GM23248 (cell line): ENCODE measurements at regions not wholly inside any gene's neighbourhood (a gene's known extent, or its start where the extent isn't known, plus 50 kb on each side); places are given as distances from the start of the nearest gene placed in this dataset.

Experiments used
- DNase-seq: peaks from one replicate; pipeline ENCODE4 v3.0.0-alpha.2; 2015
- H2AFZ ChIP-seq: fragments of 200-600 bp; sonication (generic); 2 replicates; pipeline ENCODE4 v1.6.1; 2016; ENCODE audit warnings: antibody characterized with exemption
- H3F3A ChIP-seq: fragments of 200-600 bp; sonication (generic); 2 replicates; pipeline ENCODE4 v1.6.1; 2016; ENCODE audit warnings: mild to moderate bottlenecking, antibody characterized with exemption, mixed run types; ENCODE audit not compliant: insufficient read depth
- H3K27ac ChIP-seq: fragments of 200-600 bp; sonication (generic); 2 replicates; pipeline ENCODE4 v1.5.1; 2016; ENCODE audit warnings: mild to moderate bottlenecking
- H3K27me3 ChIP-seq: fragments of 200-600 bp; sonication (generic); replicated peaks from 2 replicates; pipeline ENCODE4 v1.6.1; 2016; ENCODE audit warnings: mild to moderate bottlenecking; ENCODE audit not compliant: insufficient read depth
- H3K36me3 ChIP-seq: fragments of 200-600 bp; sonication (generic); 2 replicates; pipeline ENCODE4 v1.6.1; 2016; ENCODE audit warnings: low read depth, mild to moderate bottlenecking
- H3K4me1 ChIP-seq: fragments of 200-600 bp; sonication (generic); 2 replicates; pipeline ENCODE4 v1.6.1; 2016; ENCODE audit warnings: mild to moderate bottlenecking; ENCODE audit not compliant: insufficient read depth
- H3K4me2 ChIP-seq: fragments of 200-600 bp; sonication (generic); one replicate; pipeline ENCODE4 v1.6.1; 2016; ENCODE audit warnings: mild to moderate bottlenecking; ENCODE audit not compliant: unreplicated experiment
- H3K4me3 ChIP-seq: fragments of 200-600 bp; sonication (generic); 2 replicates; pipeline ENCODE4 v1.5.1; 2016; ENCODE audit warnings: mild to moderate bottlenecking
- H3K79me2 ChIP-seq: fragments of 200-600 bp; sonication (generic); 2 replicates; pipeline ENCODE4 v1.6.1; 2016; ENCODE audit warnings: mild to moderate bottlenecking; ENCODE audit not compliant: insufficient read depth
- H3K9ac ChIP-seq: fragments of 200-600 bp; sonication (generic); 2 replicates; pipeline ENCODE4 v1.6.1; 2016; ENCODE audit warnings: mild to moderate bottlenecking
- H3K9me2 ChIP-seq: fragments of 200-600 bp; sonication (generic); 2 replicates; pipeline ENCODE4 v1.6.1; 2016; ENCODE audit warnings: mixed run types, mild to moderate bottlenecking, moderate library complexity; ENCODE audit not compliant: insufficient read depth
- H3K9me3 ChIP-seq: fragments of 200-600 bp; sonication (generic); one replicate; pipeline ENCODE4 v1.6.1; 2017; ENCODE audit warnings: low read depth
- H4K20me1 ChIP-seq: fragments of 200-600 bp; sonication (generic); 2 replicates; pipeline ENCODE4 v1.6.0; 2016; ENCODE audit not compliant: insufficient read depth
- EZH2 ChIP-seq: fragments of 200-600 bp; sonication (generic); IDR thresholded peaks from 2 replicates; pipeline ENCODE4 v1.6.1; 2018; ENCODE audit warnings: antibody characterized with exemption, mild to moderate bottlenecking; ENCODE audit not compliant: insufficient read depth, poor library complexity, severe bottlenecking
- EZH2phosphoT487 ChIP-seq: fragments of 200-600 bp; sonication (generic); IDR thresholded peaks from 2 replicates; pipeline ENCODE4 v1.6.1; 2018; ENCODE audit warnings: antibody characterized with exemption, moderate library complexity, mild to moderate bottlenecking, low read depth; ENCODE audit not compliant: insufficient read depth
- WGBS, 2 experiments: methylation state at CpG; one replicate each; pipeline ENCODE4 v1.1.6; 2015 to 2017; ENCODE audit warnings: low lambda C conversion rate in 2 of 2, low coverage in 1 of 2; ENCODE audit errors: missing lambda C conversion rate in 2 of 2; 5-methylcytosine and 5-hydroxymethylcytosine counted together
- in situ Hi-C: fragments of 300-500 bp; cut with MboI; formaldehyde crosslinking; loops from 2 replicates; pipeline ENCODE4 v1.15.0; 2020

DNA sequence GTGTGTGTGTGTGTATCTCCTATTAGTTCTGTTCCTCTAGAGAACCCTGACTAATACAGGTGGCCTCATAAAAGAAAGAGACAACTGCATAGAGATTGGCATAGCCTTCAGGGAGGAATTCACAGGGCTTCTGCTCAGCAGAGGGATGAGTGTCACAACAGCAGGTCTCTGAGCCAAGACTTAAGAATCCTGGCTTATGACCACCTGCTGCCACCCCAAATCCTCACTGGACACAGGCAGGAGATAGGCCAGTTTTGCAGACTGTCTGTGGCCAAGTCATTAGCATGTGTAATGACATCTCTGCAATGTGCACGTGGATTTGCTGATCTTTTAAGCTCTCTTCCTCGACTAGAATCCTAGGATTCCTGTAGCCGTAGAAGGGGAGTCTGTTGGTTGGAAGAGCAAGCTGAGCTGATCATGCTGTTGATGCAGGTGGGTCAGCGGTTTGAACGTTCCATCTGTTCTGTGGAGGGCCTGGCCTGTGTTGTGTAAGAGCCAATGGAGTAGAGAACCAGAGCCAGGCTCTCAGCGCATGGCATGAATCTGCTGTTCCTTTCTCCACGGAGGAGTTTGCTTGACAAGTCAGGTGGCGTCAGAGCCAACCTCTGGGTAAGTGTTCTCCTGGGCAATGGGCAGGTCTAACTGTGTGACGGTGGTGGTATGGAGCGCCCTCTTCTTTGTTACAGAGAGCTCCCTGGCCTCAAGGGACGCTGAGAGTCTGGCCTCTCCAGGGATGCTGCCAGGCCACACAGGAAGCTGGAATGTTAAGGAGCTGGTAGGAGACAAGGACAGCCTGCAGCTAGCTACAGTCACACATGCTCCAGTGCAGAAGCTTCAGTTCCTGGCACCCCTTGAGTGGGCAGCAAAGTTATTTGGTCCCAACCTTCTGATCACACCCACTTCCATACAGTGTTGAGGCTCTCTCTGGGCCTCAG lies 503.1 kb downstream of the FOXO1 start:
- no peak overlapping the region for H3K9ac ChIP-seq
- H4K20me1 ChIP-seq: no peaks in the 10 kb centered on the region
- H3K36me3 ChIP-seq: no peaks in the 10 kb centered on the region
- 67 to 68% methylated on average over 11 of the region's 11 CpGs for WGBS, 2 experiments
- H3K4me3 ChIP-seq: no peak overlapping the region
- H2AFZ ChIP-seq: no peak overlapping the region
- no peaks in the 10 kb centered on the region for H3F3A ChIP-seq
- in situ Hi-C loops: no loop called here
- no peaks in the 10 kb centered on the region for H3K27me3 ChIP-seq
- no peak overlapping the region for H3K27ac ChIP-seq
- no peak for DNase-seq
- no peaks in the 10 kb centered on the region for H3K79me2 ChIP-seq
- H3K9me2 ChIP-seq: no peaks in the 10 kb centered on the region
- no peak overlapping the region for H3K4me2 ChIP-seq
- H3K9me3 ChIP-seq: no peaks in the 10 kb centered on the region
- H3K4me1 ChIP-seq: peaks cover 8% of the 10 kb centered on the region; the same call in 1 of the 2 replicates
- TF ChIP-seq EZH2phosphoT487 (no peak), EZH2 (no peak)

GRCh38 chr13:40164133-40164532 lies 502.3 kb downstream of the FOXO1 start:
- H3K79me2 ChIP-seq: no peaks in the 10 kb centered on the region
- H3K4me1 ChIP-seq: peaks cover 8% of the 10 kb centered on the region; the same call in 1 of the 2 replicates
- H3K4me2 ChIP-seq: no peak overlapping the region
- in situ Hi-C loops: no loop called here
- no peak overlapping the region for H2AFZ ChIP-seq
- no peaks in the 10 kb centered on the region for H4K20me1 ChIP-seq
- H3F3A ChIP-seq: no peaks in the 10 kb centered on the region
- no peak overlapping the region for H3K27ac ChIP-seq
- H3K36me3 ChIP-seq: no peaks in the 10 kb centered on the region
- no peaks in the 10 kb centered on the region for H3K9me3 ChIP-seq
- H3K9me2 ChIP-seq: no peaks in the 10 kb centered on the region
- TF ChIP-seq EZH2phosphoT487 (no peak), EZH2 (no peak)
- 3 to 7% methylated on average over 3 of the region's 3 CpGs for WGBS, 2 experiments
- no peaks in the 10 kb centered on the region for H3K27me3 ChIP-seq
- DNase-seq: peak; percentile 71
- no peak overlapping the region for H3K4me3 ChIP-seq
- no peak overlapping the region for H3K9ac ChIP-seq

GRCh38 chr13:40165316-40165932 lies 501.0 kb downstream of the FOXO1 start:
- no peak for TF ChIP-seq EZH2phosphoT487
- H3K9me2 ChIP-seq: no peaks in the 10 kb centered on the region
- no peaks in the 10 kb centered on the region for H3K79me2 ChIP-seq
- no peak overlapping the region for H3K4me2 ChIP-seq
- 32 to 37% methylated on average over 2 of the region's 2 CpGs for WGBS, 2 experiments
- H3F3A ChIP-seq: 0 out of 2 replicates have a peak, but pooled peaks cover 4% of the 10 kb centered on the region
- H2AFZ ChIP-seq: no peak overlapping the region
- H3K4me1 ChIP-seq: peaks cover 8% of the 10 kb centered on the region; the same call in 1 of the 2 replicates
- no peak overlapping the region for H3K27ac ChIP-seq
- no peaks in the 10 kb centered on the region for H3K36me3 ChIP-seq
- no peaks in the 10 kb centered on the region for H3K9me3 ChIP-seq
- DNase-seq: no peak
- no peaks in the 10 kb centered on the region; the same call in 1 of the 2 replicates for H3K27me3 ChIP-seq
- no peak overlapping the region for H3K4me3 ChIP-seq
- H3K9ac ChIP-seq: no peak overlapping the region
- no peaks in the 10 kb centered on the region for H4K20me1 ChIP-seq
- in situ Hi-C loops: no loop called here

GRCh38 chr13:40167327-40167726 lies 499.1 kb downstream of the FOXO1 start:
- TF ChIP-seq EZH2phosphoT487 (no peak), EZH2 (no peak)
- no peak overlapping the region for H2AFZ ChIP-seq
- no peak for DNase-seq
- WGBS, 2 experiments: 36 to 38% methylated on average over 6 of the region's 6 CpGs
- 0 out of 2 replicates have a peak, but pooled peaks cover 4% of the 10 kb centered on the region for H3F3A ChIP-seq
- H3K27ac ChIP-seq: no peak overlapping the region
- no peaks in the 10 kb centered on the region for H3K79me2 ChIP-seq
- in situ Hi-C loops: no loop called here
- H3K9me3 ChIP-seq: no peaks in the 10 kb centered on the region
- H4K20me1 ChIP-seq: no peaks in the 10 kb centered on the region
- H3K4me3 ChIP-seq: no peak overlapping the region
- H3K4me2 ChIP-seq: no peak overlapping the region
- peaks cover 8% of the 10 kb centered on the region; the same call in 1 of the 2 replicates for H3K4me1 ChIP-seq
- no peaks in the 10 kb centered on the region for H3K36me3 ChIP-seq
- H3K9ac ChIP-seq: no peak overlapping the region
- H3K27me3 ChIP-seq: no peaks in the 10 kb centered on the region; the same call in 1 of the 2 replicates
- no peaks in the 10 kb centered on the region for H3K9me2 ChIP-seq
